Pancreas (tissue), 10 donors: ENCODE measurements at regions not wholly inside any gene's neighbourhood (a gene's known extent, or its start where the extent isn't known, plus 50 kb on each side); places are given as distances from the start of the nearest gene placed in this dataset.

ENCODE experiments used
- ATAC-seq, 4 donors: fragments of 200-7000 bp; cut with Tn5 transposase; one replicate each; pipeline versions ENCODE4 v1.8.0 to v1.9.1; 2020; ENCODE audit warnings: mild to moderate bottlenecking in 4 of 4, moderate library complexity in 4 of 4
- DNase-seq, 6 donors: peaks; one replicate each; pipeline ENCODE4 v3.0.0-alpha.2; 2020
- FAIRE-seq: peaks from 2 replicates; lab custom pipeline; 2012; peaks lifted over from hg19 to GRCh38; lab: Jason Lieb, UNC
- H3K27ac ChIP-seq, 4 donors: fragments of 200-600 bp; sonication (generic); 1 replicate in 3 of 4; 2 replicates in 1 of 4; pipeline versions ENCODE4 v1.5.0 to v1.8.0; 2020
- H3K27me3 ChIP-seq, 4 donors: fragments of 200-600 bp; one replicate each; pipeline ENCODE4 v1.8.0; 2021
- H3K36me3 ChIP-seq, 3 donors: fragments of 200-600 bp; sonication (generic) in 1 of 3; one replicate each; pipeline versions ENCODE4 v1.5.0 to v1.8.0; 2020 to 2021
- H3K4me1 ChIP-seq, 3 donors: fragments of 200-600 bp; one replicate each; pipeline ENCODE4 v1.8.0; 2021
- H3K4me3 ChIP-seq, 4 donors: fragments of 200-600 bp; sonication (generic) in 2 of 4; one replicate each; pipeline versions ENCODE4 v1.5.0 to v1.8.0; 2020 to 2021
- H3K9me3 ChIP-seq, 4 donors: fragments of 200-600 bp; one replicate each; pipeline ENCODE4 v1.8.0; 2021
- CTCF ChIP-seq, 4 donors: fragments of 200-600 bp; sonication (generic) in 3 of 4; IDR thresholded peaks; one replicate each; pipeline versions ENCODE4 v1.5.0 to v1.8.0; 2021; ENCODE audit warnings: antibody characterized with exemption in 4 of 4
- WGBS, 2 donors: extraction: QIAGEN DNeasy Blood & Tissue Kit; methylation state at CpG; one replicate each; pipeline ENCODE4 v1.1.7; 2013; 5-methylcytosine and 5-hydroxymethylcytosine counted together
- intact Hi-C, 3 donors: fragments of 100-400 bp; cut with DNase I; formaldehyde crosslinking; loops; one replicate each; pipeline versions ENCODE4 v1.11.1 to v1.14.2; 2022
- donor health status: healthy with polysubstance abuse.
- donor health status: DM: no; HTN: no; CAD: no; lungs with moderate emphysema.
- donor health status: DM: no; HTN: no; CAD: no.
- donor health status: control.
- donor health status: control.
- donor health status: Bipolar disorder and iron deficiency.
- donor health status: DM: yes; HTN: yes; CAD: no.
- donor health status: DM: no; HTN: no; CAD: no.
- donor health status: DM: no; HTN: no; CAD: no.
- donor health status: DM: yes; HTN: yes; CAD: no.

GRCh38 chr16:7861891-7862582, 529.4 kb downstream of the RBFOX1 start:
- Histone ChIP-seq H3K27ac (no peak overlapping the region), H3K27me3 (no peaks in the 10 kb centered on the region), H3K36me3 (no peaks in the 10 kb centered on the region), H3K9me3 (no peaks in the 10 kb centered on the region), H3K4me1 (no peaks in the 10 kb centered on the region), H3K4me3 (no peak overlapping the region)
- WGBS, 2 donors, result 41 to 56% methylated on average over 3 of the region's 3 CpGs
- DNase-seq, result no peak
- TF ChIP-seq CTCF (IDR thresholded peaks at IDR 0.05), result no peak
- no peak for ATAC-seq
- intact Hi-C loops, result no loop called here
- no peak for FAIRE-seq

GRCh38 chr16:7853197-7853596, 520.6 kb downstream of the RBFOX1 start:
- no peaks in the 10 kb centered on the region for H3K36me3 ChIP-seq
- H3K27me3 ChIP-seq, result no peaks in the 10 kb centered on the region
- TF ChIP-seq CTCF (IDR thresholded peaks at IDR 0.05), result no peak
- H3K9me3 ChIP-seq, result no peaks in the 10 kb centered on the region
- intact Hi-C loops, result no loop called here
- 41 to 46% methylated on average over 3 of the region's 3 CpGs for WGBS, 2 donors
- no peak for DNase-seq
- no peaks in the 10 kb centered on the region for H3K4me1 ChIP-seq
- H3K4me3 ChIP-seq, result no peak overlapping the region
- H3K27ac ChIP-seq, result no peak overlapping the region
- no peak for ATAC-seq
- FAIRE-seq, result no peak

- intact Hi-C loops, result no loop called here
- Histone ChIP-seq H3K36me3 (no peaks in the 10 kb centered on the region), H3K9me3 (no peaks in the 10 kb centered on the region), H3K27me3 (peaks cover 0 to 8% (median 2%) of the 10 kb centered on the region in 4 donors), H3K4me3 (no peak overlapping the region), H3K27ac (no peak overlapping the region), H3K4me1 (no peaks in the 10 kb centered on the region)
- ATAC-seq (peak in 3 of 4 donors; percentile 67 to 83 (median 83)), FAIRE-seq (no peak), DNase-seq (peak in 4 of 6 donors; percentile 10 to 30 (median 21))
- 36 to 42% methylated on average over 3 of the region's 3 CpGs for WGBS, 2 donors
- no peak for TF ChIP-seq CTCF (IDR thresholded peaks at IDR 0.05)
Measured at GRCh38 chr16:7849841-7850240, 517.2 kb downstream of the RBFOX1 start.

- no peak overlapping the region for H3K27ac ChIP-seq
- FAIRE-seq (no peak), DNase-seq (no peak), ATAC-seq (peak in 2 of 4 donors; percentile 27 to 36)
- H3K4me3 ChIP-seq, result no peak overlapping the region
- H3K27me3 ChIP-seq, result peaks cover 0 to 11% (median 3%) of the 10 kb centered on the region in 4 donors
- H3K4me1 ChIP-seq, result no peaks in the 10 kb centered on the region
- no peaks in the 10 kb centered on the region for H3K9me3 ChIP-seq
- no peaks in the 10 kb centered on the region for H3K36me3 ChIP-seq
- 47 to 54% methylated on average over 7 of the region's 7 CpGs for WGBS, 2 donors
- intact Hi-C loops, result no loop called here
- TF ChIP-seq CTCF (IDR thresholded peaks at IDR 0.05), result no peak
Measured at GRCh38 chr16:7843261-7843660, 510.6 kb downstream of the RBFOX1 start.

GRCh38 chr16:7839568-7839967, 506.9 kb downstream of the RBFOX1 start:
- ATAC-seq (no peak), DNase-seq (no peak), FAIRE-seq (no peak)
- Histone ChIP-seq H3K27ac (no peak overlapping the region), H3K4me3 (no peak overlapping the region), H3K9me3 (no peaks in the 10 kb centered on the region), H3K4me1 (no peaks in the 10 kb centered on the region), H3K27me3 (peaks cover 0 to 3% (median under 1%) of the 10 kb centered on the region in 4 donors), H3K36me3 (no peaks in the 10 kb centered on the region)
- intact Hi-C loops, result no loop called here
- 34 to 45% methylated on average over 4 of the region's 4 CpGs for WGBS, 2 donors
- no peak for TF ChIP-seq CTCF (IDR thresholded peaks at IDR 0.05)
